Activated T-cell treated with anti-CD3 and anti-CD28 coated beads, Interleukin-2, amount 50 U/mL, for 48 hours (primary cell): ENCODE measurements at regions not wholly inside any gene's neighbourhood (a gene's known extent, or its start where the extent isn't known, plus 50 kb on each side); places are given as distances from the start of the nearest gene placed in this dataset.
"Not testable (repeated sequence)": the region's sequence is repeated elsewhere in the genome, so short reads cannot be mapped to it uniquely, and the experiment has no call there.

Source experiments
- DNase-seq, 2 experiments: peaks; one replicate each; pipeline ENCODE4 v3.0.0-alpha.2; 2020

- DNase-seq = not testable (repeated sequence)
Measured at GRCh38 chr5:153296251-153296844, 194.1 kb upstream of the GRIA1 start.

- DNase-seq = no peak
Measured at GRCh38 chr5:153299891-153300290, 190.6 kb upstream of the GRIA1 start.

GRCh38 chr5:153308282-153308681 lies 182.2 kb upstream of the GRIA1 start:
- no peak for DNase-seq

GRCh38 chr5:153318556-153318955 lies 171.9 kb upstream of the GRIA1 start:
- no peak for DNase-seq

- no peak for DNase-seq
Measured at GRCh38 chr5:153321478-153321877, 169.0 kb upstream of the GRIA1 start.

GRCh38 chr5:153340139-153340538 lies 150.3 kb upstream of the GRIA1 start:
- no peak for DNase-seq

- no peak for DNase-seq
Measured at GRCh38 chr5:153340738-153341137, 149.7 kb upstream of the GRIA1 start.

- DNase-seq = no peak
Measured at GRCh38 chr5:153342487-153342886, 148.0 kb upstream of the GRIA1 start.

GRCh38 chr5:153347611-153348010 lies 142.9 kb upstream of the GRIA1 start:
- DNase-seq = no peak

- no peak for DNase-seq
Measured at GRCh38 chr5:153350175-153350883, 140.1 kb upstream of the GRIA1 start.

GRCh38 chr5:153352685-153353219 lies 137.7 kb upstream of the GRIA1 start:
- DNase-seq = peak; percentile 22 to 30

GRCh38 chr5:153357493-153358112 lies 132.9 kb upstream of the GRIA1 start:
- no peak for DNase-seq

- no peak for DNase-seq
Measured at GRCh38 chr5:153358315-153358976, 132.0 kb upstream of the GRIA1 start.

- no peak for DNase-seq
Measured at GRCh38 chr5:153360860-153361259, 129.6 kb upstream of the GRIA1 start.

GRCh38 chr5:153361735-153362409 lies 128.6 kb upstream of the GRIA1 start:
- DNase-seq = no peak

- DNase-seq = no peak
Measured at GRCh38 chr5:153365547-153365946, 124.9 kb upstream of the GRIA1 start.

- no peak for DNase-seq
Measured at GRCh38 chr5:153367466-153367865, 123.0 kb upstream of the GRIA1 start.

- DNase-seq = no peak
Measured at GRCh38 chr5:153372425-153373129, 117.9 kb upstream of the GRIA1 start.

GRCh38 chr5:153373130-153373498 lies 117.4 kb upstream of the GRIA1 start:
- no peak for DNase-seq

- DNase-seq = not testable (repeated sequence)
Measured at GRCh38 chr5:153381630-153382029, 108.8 kb upstream of the GRIA1 start.

- no peak for DNase-seq
Measured at GRCh38 chr5:153390569-153390968, 99.9 kb upstream of the GRIA1 start.

GRCh38 chr5:153399595-153399994 lies 90.9 kb upstream of the GRIA1 start:
- DNase-seq = no peak
